ENCODE measurements at regions not wholly inside any gene's neighbourhood (a gene's known extent, or its start where the extent isn't known, plus 50 kb on each side); places are given as distances from the start of the nearest gene placed in this dataset.

- no peak for TF ChIP-seq POLR2AphosphoS5 (IDR thresholded peaks at IDR 0.05; ENCODE audit: low read depth)
- no peak for TF ChIP-seq CTCF (conservative IDR thresholded peaks at IDR 0.05; ENCODE audit: low read depth in 2 of 2)
- TF ChIP-seq EZH2 (IDR thresholded peaks at IDR 0.05; ENCODE audit: low read depth, unreplicated experiment), result no peak
- TF ChIP-seq CREB1 (CRISPR knock-in tag; IDR thresholded peaks at IDR 0.05; ENCODE audit: low read depth), result no peak
Measured at GRCh38 chr16:61575617-61576016, 460.6 kb downstream of the CDH8 start.
